Upper lobe of left lung (tissue), 4 donors: ENCODE measurements at regions not wholly inside any gene's neighbourhood (a gene's known extent, or its start where the extent isn't known, plus 50 kb on each side); places are given as distances from the start of the nearest gene placed in this dataset.

Source experiments
- CTCF ChIP-seq, 6 experiments: fragments of 450-650 bp in 4 of 6; fragments of 200-600 bp in 2 of 6; sonication (generic) in 2 of 6; IDR thresholded peaks; one replicate each; pipeline ENCODE4 v1.5.1; 2016 to 2019; ENCODE audit warnings: antibody characterized with exemption in 6 of 6
- EP300 ChIP-seq, 4 donors: sonication (generic); formaldehyde crosslinking; IDR thresholded peaks; one replicate each; pipeline ENCODE4 v1.5.1; 2017; ENCODE audit warnings: antibody characterized with exemption in 4 of 4, control low read depth in 2 of 4
- POLR2A ChIP-seq, 4 donors: fragments of 450-650 bp; IDR thresholded peaks; one replicate each; pipeline ENCODE4 v1.5.1; 2016 to 2017; ENCODE audit warnings: antibody characterized with exemption in 4 of 4, mild to moderate bottlenecking in 2 of 4
- POLR2AphosphoS5 ChIP-seq, 2 donors: sonication (generic); formaldehyde crosslinking; IDR thresholded peaks; one replicate each; pipeline ENCODE4 v1.5.1; 2017; ENCODE audit warnings: antibody characterized with exemption in 2 of 2

- TF ChIP-seq POLR2A (IDR thresholded peaks at IDR 0.05) (no peak), EP300 (IDR thresholded peaks at IDR 0.05) (no peak), CTCF (IDR thresholded peaks at IDR 0.05) (no peak), POLR2AphosphoS5 (IDR thresholded peaks at IDR 0.05) (no peak)
Observed at GRCh38 chr2:111663471-111664274, 220.3 kb downstream of the ANAPC1 start.
